ENCODE measurements at regions not wholly inside any gene's neighbourhood (a gene's known extent, or its start where the extent isn't known, plus 50 kb on each side); places are given as distances from the start of the nearest gene placed in this dataset.

- Mint-ChIP-seq H3K4me3 (no peak overlapping the region), H3K4me1 (peaks cover 27% of the 10 kb centered on the region), H3K36me3 (ENCODE audit: low read depth) (no peaks in the 10 kb centered on the region), H3K9me3 (no peaks in the 10 kb centered on the region), H3K27me3 (ENCODE audit: low read depth) (no peaks in the 10 kb centered on the region), H3K27ac (peak overlapping the region in 1 of 3 experiments; percentile 22)
- TF ChIP-seq CTCF (IDR thresholded peaks at IDR 0.05; ENCODE audit: unreplicated experiment in 3 of 3), result no peak
Observed at GRCh38 chr6:19297880-19298279, 539.3 kb upstream of the ID4 start.

DNA sequence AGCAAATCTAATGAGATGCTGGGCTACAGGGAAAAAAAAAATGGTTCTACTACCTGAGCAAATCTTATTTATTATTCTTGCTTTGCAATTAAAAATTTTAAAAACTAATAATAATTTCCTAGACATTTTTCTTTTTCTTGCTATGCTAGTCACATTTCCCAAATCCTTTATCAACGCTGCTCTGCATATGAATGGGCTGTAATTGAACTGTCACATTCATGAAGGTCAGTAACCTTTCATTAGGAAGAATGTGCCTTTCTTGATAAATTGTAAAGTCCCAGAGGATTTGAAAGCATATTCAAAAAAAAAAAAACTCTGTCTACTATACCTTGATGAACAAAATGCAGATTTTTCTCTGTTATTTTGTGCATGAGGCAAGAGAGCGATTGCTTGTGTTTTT, 538.7 kb upstream of the ID4 start:
- no peaks in the 10 kb centered on the region for H3K27me3 Mint-ChIP-seq (ENCODE audit: low read depth)
- TF ChIP-seq CTCF (IDR thresholded peaks at IDR 0.05; ENCODE audit: unreplicated experiment in 3 of 3), result no peak
- H3K9me3 Mint-ChIP-seq, result no peaks in the 10 kb centered on the region
- peaks cover 33% of the 10 kb centered on the region for H3K4me1 Mint-ChIP-seq
- H3K36me3 Mint-ChIP-seq (ENCODE audit: low read depth), result no peaks in the 10 kb centered on the region
- no peak overlapping the region for H3K4me3 Mint-ChIP-seq
- no peak overlapping the region for H3K27ac Mint-ChIP-seq

- H3K4me3 Mint-ChIP-seq, result no peak overlapping the region
- no peaks in the 10 kb centered on the region for H3K36me3 Mint-ChIP-seq (ENCODE audit: low read depth)
- H3K27me3 Mint-ChIP-seq (ENCODE audit: low read depth), result no peaks in the 10 kb centered on the region
- peaks cover 40% of the 10 kb centered on the region for H3K4me1 Mint-ChIP-seq
- no peak for TF ChIP-seq CTCF (IDR thresholded peaks at IDR 0.05; ENCODE audit: unreplicated experiment in 3 of 3)
- H3K9me3 Mint-ChIP-seq, result no peaks in the 10 kb centered on the region
- H3K27ac Mint-ChIP-seq, result no peak overlapping the region
Observed at GRCh38 chr6:19299129-19299528, 538.0 kb upstream of the ID4 start.

DNA sequence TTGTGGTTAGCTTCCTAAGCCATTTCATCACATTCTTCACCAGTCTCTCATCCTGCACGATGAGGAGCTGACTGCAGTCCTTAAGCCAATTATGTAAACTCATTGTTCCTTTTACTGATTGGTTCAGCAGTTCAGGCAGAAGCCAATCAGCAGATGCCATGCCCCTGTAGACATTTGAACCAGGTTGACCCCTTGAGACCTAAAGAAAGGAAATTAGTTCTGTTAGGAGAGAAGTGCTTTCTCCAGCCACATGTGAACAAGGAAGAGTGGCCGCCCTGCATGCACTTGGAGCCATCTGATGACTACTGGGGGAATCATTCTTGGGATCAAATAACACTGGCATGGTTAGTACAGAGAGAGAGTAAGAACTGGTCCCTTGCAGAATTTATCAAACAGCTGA, 535.2 kb upstream of the ID4 start:
- H3K9me3 Mint-ChIP-seq, result no peaks in the 10 kb centered on the region
- peak overlapping the region in 1 of 3 experiments; percentile 63 for H3K27ac Mint-ChIP-seq
- H3K4me1 Mint-ChIP-seq, result peaks cover 44% of the 10 kb centered on the region
- no peak overlapping the region for H3K4me3 Mint-ChIP-seq
- no peak for TF ChIP-seq CTCF (IDR thresholded peaks at IDR 0.05; ENCODE audit: unreplicated experiment in 3 of 3)
- H3K36me3 Mint-ChIP-seq (ENCODE audit: low read depth), result no peaks in the 10 kb centered on the region
- H3K27me3 Mint-ChIP-seq (ENCODE audit: low read depth), result no peaks in the 10 kb centered on the region

DNA sequence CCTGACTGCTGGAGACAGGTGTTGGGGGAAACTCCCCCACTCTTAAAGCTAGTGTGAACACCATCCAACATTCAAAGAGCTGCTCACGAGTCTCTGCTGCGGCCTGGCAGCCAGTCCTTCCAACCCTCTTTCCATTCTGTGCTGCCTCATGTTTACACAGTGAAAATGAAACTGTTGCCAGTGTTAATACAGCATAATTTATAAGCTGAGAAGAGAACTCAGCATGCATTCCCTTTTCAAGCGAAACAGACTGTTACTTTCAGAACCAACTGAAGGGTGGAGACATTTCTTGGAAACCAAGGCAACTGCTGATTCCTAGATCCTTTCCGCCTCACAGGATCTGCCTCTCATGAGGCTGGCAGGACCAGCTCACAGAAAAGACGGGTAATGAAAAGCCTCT, 533.8 kb upstream of the ID4 start:
- H3K27ac Mint-ChIP-seq, result peak overlapping the region; percentile 4 to 58 (median 29)
- peaks cover 38% of the 10 kb centered on the region for H3K4me1 Mint-ChIP-seq
- H3K36me3 Mint-ChIP-seq (ENCODE audit: low read depth), result no peaks in the 10 kb centered on the region
- TF ChIP-seq CTCF (IDR thresholded peaks at IDR 0.05; ENCODE audit: unreplicated experiment in 3 of 3), result no peak
- no peaks in the 10 kb centered on the region for H3K27me3 Mint-ChIP-seq (ENCODE audit: low read depth)
- H3K9me3 Mint-ChIP-seq, result no peaks in the 10 kb centered on the region
- H3K4me3 Mint-ChIP-seq, result peak overlapping the region in 1 of 3 experiments; percentile 15

GRCh38 chr6:19309661-19310060, 527.5 kb upstream of the ID4 start:
- Mint-ChIP-seq H3K36me3 (ENCODE audit: low read depth) (no peaks in the 10 kb centered on the region), H3K27me3 (ENCODE audit: low read depth) (peaks cover 3% of the 10 kb centered on the region), H3K4me3 (no peak overlapping the region), H3K4me1 (peaks cover 6% of the 10 kb centered on the region), H3K27ac (no peak overlapping the region), H3K9me3 (no peaks in the 10 kb centered on the region)
- TF ChIP-seq CTCF (IDR thresholded peaks at IDR 0.05; ENCODE audit: unreplicated experiment in 3 of 3), result no peak

Measured in nephron (organoid).